HG02870 (cell line): ENCODE measurements at regions not wholly inside any gene's neighbourhood (a gene's known extent, or its start where the extent isn't known, plus 50 kb on each side); places are given as distances from the start of the nearest gene placed in this dataset.
"Not testable (repeated sequence)": the region's sequence is repeated elsewhere in the genome, so short reads cannot be mapped to it uniquely, and the experiment has no call there.

Experiments used
- ATAC-seq: cut with Tn5 transposase; IDR thresholded peaks from one replicate; pipeline ENCODE4 v1.9.1; 2021; ENCODE audit warnings: mild to moderate bottlenecking, moderate library complexity; ENCODE audit not compliant: unreplicated experiment

DNA sequence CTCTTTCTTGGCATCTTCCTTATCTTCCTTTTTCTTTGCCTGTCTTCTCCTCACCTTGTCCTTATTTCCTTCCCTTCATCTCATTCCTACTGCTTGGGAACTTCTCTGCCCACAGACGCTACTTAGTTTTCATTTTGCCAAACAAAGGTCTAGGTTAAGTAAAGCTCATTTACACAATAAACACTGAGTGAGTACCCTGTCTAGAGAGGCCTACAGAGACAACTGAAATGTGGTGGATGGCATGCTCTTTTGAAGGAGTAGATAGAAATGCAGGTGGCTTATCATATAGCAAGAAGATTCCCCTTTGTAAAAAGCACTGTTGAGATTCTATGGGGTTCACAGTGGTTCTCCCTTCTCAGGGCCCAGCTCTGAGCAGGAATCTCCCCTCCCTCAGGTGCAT lies 319.0 kb downstream of the CNTN3 start:
- ATAC-seq = no peak

DNA sequence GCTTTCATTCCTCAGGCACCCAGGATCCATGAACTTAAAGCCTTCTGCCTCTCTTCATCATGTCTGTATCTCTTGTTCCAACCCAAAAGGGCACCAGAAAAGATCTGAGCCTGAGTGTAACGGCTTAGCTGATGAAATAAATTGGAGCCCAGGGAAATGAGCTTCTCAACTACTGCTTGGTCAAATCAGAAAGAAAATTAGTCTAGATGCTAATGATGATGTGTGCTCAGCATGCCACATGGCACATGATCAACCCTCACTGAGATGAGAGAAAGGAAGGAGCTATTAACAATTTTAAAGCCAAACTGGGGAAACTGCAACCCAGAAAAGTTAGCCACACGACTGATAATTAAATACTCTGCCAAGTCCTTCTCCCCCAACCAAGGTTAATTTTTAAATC lies 325.7 kb downstream of the CNTN3 start:
- ATAC-seq = no peak

DNA sequence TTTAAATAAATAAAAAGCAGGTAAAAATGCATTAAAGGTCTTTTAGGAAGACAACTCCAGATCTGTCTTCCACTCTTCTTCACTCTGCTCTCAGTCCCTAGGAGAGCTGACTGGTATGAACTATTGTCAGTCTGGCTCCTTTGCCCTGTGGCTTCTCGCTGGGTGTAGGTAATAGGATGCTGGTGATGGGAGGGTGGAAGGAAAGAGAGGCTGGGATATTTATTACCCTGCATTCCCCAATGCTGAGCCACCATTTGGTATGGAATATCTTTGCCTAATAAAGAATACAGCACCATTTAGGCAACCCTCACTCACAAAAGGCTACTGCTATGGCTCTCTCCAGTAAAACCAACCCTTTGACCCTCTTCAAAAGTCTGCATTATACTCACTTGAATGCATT lies 326.9 kb downstream of the CNTN3 start:
- no peak for ATAC-seq

DNA sequence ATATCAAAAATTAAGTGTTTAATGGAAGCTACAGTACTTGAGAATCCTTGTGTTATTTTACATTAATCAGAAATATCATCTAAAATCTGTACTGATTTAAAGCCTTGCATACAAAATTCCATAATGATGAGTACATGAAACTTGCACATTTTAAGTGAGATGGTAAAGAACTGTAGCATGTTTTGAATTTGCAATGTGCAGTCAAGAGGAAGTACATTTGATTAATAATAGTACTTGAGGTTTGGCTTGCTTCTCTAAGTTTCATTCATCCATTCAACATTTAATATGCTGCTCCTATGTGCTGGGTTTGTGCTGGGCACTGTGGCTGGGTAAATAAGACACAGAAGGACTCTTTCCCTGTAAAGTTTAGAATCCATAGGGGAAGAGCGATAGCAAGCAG lies 332.3 kb downstream of the CNTN3 start:
- no peak for ATAC-seq

DNA sequence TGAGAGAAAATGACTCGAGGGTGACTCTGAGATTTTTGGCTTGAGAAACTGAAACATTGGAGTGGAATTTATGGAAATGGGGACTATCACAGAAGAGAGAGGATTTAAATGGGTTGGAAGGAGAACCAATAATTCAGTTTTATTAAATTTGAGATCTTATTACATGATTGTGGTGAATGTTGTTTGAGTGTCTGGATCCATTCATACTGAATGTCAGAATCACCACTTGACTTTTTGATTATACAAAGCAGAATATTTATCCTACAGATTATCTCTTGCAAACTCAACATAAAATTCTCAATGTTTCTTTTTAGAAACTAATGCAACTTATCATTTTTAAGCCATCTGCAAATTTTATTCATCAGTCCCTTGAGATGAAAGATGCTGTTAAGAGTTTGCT lies 332.8 kb downstream of the CNTN3 start:
- ATAC-seq = no peak

DNA sequence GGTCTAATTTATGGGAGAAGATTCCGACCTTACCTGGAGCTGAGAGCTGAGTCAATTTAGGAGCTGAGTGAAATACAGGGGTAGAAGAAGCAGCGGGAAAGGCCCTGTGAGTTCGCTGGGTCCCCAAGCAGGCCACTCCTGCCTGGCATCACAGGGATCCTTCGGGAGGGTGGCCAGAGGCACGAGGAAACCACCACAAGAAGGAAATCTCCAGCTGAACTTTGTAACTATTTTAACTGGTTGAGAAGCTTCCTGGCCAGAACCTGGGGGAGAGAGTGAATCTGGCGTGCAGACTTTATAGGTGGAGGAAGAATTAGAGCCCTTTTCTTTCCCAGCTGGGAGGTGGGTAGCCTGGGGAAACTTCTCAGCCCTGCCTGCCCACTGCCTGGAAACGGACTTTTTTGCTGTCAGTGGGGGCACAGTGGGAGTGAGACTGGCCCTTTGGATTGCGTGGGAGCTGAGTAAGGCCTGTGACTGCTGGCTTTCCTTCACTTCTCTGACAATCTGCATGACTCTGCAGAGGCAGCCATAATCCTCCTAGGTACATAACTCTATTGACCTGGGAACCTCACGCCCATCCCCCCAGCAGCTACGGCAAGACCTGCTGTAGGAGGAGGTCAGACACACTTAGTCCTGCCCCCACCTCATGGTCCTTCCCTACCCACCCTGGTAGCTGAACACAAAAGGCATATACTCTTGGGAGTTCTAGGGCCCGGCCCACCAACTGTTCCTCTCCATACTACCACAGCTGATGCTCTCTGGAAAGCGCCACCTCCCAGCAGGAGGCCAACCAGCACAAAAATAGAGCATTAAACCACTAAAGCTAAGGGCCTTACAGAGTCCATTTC lies 340.7 kb downstream of the CNTN3 start:
- no peak for ATAC-seq

DNA sequence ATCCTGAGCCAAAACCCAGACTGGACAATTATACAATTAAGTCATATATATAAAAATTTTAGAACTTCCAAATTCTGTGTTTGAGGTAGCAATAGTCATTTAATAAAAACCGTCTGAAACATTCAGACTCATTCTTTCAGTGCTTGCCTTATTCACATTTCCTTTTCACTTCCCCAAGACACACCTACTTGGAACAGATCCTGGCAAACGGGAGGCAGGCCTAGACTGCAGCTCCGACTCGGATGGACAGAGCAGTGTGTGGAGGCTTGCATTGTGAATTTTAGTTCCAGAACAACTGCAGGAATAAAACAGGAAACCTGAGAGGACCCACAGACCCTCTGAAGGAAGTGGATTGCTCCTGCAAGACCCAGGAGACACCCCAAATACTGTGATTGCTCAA lies 341.4 kb downstream of the CNTN3 start:
- no peak for ATAC-seq

DNA sequence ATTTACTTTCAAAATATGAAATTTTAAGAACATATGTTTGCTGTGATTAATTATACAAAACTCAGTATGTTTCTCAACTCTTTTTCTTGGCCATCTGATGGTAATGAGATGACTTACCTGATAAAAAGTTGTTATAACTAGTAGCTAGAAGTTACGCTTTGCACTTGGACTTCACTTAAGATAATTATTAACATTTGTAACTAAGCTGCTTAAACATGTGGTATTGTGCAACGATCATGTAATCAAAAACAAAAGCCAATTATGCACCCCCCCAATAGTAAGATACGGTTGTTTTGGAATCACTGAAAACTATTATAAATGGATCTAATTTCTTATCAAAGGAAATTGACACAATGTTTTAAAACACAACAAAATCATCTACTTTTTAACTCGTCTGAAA lies 342.9 kb downstream of the CNTN3 start:
- ATAC-seq = no peak

DNA sequence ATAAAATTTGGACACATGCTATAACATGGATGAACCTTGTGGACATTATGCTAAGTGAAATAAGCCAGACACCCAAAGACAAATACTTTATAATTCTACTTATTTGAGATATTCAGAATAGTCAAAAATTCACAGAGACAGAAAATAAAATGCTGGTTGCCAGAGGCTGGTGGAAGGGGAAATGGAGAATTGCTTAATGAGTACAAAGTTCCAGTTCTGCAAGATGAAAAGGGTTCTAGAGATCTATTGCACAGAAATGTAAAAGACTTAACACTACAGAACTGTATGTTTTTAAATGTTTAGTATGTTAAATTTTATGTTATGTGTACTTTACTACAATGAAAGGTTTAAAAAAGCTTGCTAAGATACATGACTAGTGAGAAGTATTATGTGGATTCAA lies 344.8 kb downstream of the CNTN3 start:
- no peak for ATAC-seq

DNA sequence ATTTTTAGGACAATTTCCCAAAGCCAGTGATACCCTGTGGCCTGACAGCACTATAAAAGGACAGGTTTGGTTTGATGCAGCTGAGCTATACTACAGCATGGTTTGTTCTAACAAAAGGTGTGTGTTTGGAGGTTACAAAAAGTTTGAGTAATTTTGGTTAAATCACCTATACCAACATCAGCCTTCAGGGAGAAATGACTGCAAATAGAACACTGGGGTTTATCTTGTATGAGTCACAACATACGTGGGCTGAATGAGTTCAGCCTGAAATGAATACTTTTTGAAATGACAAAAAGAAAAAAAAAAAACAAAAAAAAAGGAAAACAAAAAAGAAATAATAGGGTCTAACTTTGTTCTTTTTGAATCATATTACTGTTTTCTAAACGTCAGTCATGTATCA lies 345.7 kb downstream of the CNTN3 start:
- no peak for ATAC-seq

DNA sequence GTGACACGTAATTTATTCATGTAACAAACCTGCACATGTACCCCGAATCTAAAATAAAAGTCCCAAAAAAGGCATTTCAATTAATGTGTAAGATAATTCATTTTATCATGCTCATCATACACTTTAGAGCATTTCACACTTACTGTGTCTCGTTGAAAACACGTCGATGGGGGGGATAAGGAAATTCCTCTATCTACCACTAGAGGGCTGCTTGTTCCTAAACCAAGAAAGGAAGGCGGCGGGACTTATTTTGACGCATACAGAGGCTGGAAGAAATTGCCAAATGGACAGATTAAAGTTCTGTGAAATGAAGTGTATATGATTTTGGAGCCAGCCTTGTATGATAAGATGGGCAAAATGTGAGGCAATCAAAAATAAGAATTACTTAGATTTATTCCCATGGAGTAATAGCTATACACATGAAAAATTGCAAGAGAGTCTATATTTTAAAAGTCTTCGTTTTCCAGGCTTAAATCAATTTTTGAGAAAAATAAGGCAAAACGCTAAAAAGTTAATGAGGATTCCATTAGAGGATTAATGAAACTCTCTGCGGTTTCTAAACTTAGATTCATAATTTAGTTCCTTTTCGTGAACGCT lies 346.8 kb downstream of the CNTN3 start:
- peak; percentile 82 for ATAC-seq

DNA sequence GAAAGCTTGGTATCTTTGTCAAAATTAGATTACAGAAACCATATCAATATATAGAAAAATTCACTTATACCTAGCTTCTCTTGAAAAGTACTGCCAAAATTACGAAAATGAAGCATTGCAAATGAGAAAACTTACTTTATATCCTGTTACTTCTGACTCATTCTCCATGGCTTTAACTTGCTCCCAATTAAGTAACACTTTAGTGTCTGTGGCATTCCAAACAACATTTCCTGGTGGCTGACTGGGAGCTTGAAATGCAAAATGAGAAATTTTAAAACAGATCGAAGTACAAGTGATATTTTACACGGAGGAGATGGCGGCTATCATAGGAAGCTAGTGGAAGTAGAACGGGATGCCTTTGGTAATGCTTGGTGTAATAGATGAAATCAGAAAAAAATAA lies 347.3 kb downstream of the CNTN3 start:
- no peak for ATAC-seq

DNA sequence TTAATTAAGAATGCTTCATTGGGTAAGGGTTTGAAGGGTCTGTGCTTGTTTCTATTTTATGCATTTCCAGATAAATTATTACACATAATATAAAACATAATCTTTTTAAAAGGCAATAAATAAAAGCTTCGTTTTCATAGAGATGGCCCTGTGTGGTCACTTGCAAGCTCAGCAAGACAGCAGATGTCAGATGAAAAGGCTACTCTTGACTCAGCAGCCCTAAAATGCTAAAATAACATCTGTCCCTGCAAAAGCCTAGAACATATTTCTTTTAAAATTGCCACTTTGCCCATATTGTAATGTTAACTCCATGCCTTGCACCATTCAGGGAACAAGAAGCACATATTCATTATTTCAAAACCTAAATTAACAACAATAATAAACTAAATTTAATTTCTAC lies 349.4 kb downstream of the CNTN3 start:
- ATAC-seq = no peak

DNA sequence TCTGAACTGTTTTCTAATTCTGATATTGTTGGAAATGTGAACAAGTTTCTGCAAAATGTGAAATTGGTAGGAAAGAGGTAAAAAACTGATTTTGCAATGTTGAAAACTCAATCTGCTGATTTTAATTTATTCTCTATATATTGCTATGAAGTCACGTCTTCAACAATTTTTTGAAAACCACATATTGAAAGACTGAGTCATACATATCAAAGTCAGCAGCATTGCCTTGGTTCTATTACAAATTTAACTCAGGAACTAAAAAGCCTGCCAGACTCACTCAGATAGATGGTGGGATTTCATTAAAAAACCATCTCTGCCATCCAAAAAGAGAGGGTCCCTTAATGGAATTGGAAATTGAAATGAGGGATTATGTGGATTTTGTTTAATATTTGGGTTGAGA lies 351.4 kb downstream of the CNTN3 start:
- ATAC-seq = no peak

DNA sequence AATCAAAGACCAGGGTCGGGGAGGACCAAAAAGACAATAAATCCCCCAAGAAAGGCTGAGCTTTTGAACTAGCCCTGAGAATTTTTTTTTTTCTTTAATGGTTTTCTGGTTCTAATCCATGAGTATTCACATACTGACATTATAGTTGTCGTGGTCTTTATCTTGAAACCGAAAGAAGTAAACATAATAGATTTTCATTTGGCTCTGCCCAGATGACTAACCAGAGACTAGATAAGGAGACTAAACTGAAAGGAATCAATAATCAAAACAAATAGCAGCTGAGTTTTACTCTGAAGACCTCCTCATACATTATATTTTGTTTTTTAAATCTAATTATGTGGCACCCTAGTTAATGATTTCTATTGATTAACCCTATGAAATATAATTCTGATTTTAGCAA lies 381.4 kb downstream of the CNTN3 start:
- no peak for ATAC-seq

DNA sequence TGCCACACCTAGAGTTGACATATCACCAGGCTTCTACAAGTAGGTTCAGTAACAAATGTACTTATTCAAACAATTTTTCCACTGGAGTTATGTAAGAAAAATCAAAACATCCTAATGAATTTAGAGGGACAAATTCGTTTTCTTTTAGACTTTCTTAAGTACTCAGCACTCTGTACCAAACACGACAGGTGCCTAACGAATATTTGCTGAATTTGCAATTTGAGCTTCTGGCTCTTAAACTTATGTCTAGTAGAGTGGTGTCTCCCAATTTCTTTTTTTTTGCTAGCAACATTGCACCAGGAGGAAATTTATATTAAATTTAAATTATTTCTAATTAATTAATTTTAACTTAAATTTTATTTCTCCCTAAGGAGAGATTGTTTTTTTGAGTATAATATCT lies 397.0 kb downstream of the CNTN3 start:
- no peak for ATAC-seq

DNA sequence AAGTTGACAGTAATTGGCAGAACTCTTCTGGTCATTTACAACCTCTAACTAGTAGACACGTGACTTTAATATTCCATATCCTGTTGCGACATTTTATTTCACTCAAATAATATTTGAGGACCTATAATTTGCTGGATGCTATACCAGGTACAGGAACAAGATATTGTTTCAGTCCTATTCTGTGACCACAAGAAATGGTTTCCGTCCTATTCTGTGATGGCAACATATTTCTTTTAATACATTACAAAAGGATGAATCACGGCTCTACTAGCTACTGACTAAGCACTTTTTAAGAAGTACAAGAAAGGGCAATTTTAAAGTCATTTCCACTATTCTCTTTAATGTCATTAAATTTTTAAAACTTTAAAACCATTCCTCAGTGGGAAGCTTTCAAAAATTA lies 400.2 kb downstream of the CNTN3 start:
- no peak for ATAC-seq

DNA sequence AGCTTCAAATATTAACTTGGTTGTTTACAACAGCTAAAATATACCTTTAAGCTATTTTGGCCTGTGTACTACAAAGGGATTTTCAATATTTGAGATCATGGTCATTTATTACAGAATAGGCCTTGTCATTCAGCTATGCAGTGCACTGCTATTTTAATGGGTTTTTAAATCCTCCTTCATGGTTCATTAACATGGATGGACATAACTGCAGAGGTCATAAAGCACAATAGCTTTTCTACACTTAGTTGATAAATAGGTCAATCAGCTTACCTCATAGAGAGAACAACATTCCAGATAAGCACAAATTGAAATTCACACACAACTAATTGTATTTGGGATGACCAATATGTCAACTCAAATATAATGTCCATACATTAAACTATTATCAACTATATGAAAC lies 403.7 kb downstream of the CNTN3 start:
- no peak for ATAC-seq

DNA sequence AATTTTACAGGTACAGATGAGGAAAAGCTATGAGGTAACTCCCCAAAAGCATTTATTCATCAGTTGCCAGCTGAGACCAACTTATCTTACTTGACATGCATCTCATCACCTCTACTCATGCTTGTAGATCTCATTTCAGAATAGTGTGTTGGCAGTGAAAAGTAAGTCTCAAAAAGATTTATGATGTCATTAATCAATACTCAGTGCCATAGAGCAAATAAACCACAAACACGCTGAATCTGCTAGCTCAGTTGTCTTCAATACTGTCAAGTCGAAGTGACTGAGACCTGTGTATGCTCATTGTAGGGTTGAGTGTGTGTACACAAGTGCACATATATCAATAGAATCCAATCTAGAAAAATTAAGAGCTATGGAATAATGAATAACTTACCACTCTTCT lies 413.5 kb downstream of the CNTN3 start:
- ATAC-seq = no peak

DNA sequence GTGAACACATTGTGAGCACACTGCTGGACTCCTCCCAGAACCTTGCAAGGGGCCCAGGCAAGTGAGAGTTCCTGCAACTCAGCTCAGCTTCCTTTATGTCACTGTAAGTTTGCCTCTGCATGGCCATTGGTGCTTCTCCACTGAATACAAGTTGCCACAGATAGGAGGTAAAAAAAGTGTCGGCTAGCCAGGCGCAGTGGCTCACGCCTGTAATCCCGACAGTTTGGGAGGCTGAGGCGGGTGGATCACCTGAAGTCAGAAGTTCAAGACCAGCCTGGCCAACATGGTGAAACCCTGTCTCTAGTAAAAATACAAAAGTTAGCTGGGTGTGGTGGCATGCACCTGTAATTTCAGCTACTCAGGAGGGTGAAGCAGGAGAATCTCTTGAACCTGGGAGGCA lies 435.8 kb downstream of the CNTN3 start:
- ATAC-seq = not testable (repeated sequence)

DNA sequence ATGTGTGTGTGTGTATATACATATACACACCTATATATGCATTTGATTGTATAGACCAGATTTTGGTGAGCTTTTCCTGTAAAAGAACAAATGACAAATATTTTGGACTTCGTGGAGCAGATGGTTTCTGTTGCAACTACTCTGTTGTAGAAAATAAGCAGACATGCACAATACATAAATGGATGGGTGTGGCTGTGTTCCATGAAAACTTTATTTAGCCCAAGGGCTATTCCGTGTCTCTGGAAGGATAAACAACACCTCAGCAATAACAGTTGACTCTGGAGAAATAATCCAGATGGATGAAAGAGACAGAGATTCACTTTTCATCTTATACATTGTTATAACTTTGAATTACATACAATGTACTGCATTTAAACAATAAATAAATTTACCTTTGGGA lies 441.4 kb downstream of the CNTN3 start:
- ATAC-seq = no peak

DNA sequence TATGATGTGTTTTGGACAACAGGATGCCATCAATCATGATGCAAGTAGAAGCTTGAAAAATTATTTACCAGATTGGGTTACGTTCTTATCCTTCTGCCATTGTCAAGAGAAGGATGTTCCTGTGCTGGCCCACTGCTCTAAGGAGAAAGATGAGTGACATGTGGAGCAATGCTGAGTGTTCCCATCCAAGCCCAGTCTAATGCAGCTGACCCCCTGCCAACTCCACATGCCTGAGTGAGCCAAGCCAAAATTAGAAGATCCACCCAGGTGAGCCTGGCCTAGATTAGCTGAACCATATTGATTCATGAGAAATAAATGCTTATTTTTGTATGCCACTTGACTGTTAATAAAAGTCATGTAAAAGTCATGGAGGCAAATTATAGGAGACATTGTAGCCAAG lies 446.5 kb downstream of the CNTN3 start:
- ATAC-seq = no peak

DNA sequence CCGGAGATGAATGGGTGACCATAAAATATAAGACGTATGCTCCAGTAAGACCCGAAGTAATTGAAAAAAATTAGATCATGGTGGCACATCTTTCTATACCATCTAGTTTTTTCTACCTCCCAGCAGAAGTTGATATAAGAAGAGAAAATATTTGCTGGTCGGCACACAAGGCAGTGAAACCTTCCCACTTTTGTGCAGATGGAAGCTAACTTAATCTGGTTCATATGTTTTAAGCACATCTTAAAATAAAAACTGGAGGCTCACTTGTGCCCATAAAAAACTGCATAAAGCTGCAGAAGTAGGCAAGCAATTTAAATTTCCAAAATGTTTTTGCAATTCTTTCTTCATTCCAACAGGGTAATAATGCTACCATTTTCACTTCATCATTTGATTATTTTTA lies 449.2 kb downstream of the CNTN3 start:
- no peak for ATAC-seq
